ENCODE measurements at regions not wholly inside any gene's neighbourhood (a gene's known extent, or its start where the extent isn't known, plus 50 kb on each side); places are given as distances from the start of the nearest gene placed in this dataset.

GRCh38 chr6:74333406-74333805, 637.4 kb downstream of the CD109 start:
- ChIA-PET POLR2A (no interaction called here), CTCF (no interaction called here)
- DNase-seq (ENCODE audit: extremely low spot score) = no peak
- TF ChIP-seq, protein P1, sequence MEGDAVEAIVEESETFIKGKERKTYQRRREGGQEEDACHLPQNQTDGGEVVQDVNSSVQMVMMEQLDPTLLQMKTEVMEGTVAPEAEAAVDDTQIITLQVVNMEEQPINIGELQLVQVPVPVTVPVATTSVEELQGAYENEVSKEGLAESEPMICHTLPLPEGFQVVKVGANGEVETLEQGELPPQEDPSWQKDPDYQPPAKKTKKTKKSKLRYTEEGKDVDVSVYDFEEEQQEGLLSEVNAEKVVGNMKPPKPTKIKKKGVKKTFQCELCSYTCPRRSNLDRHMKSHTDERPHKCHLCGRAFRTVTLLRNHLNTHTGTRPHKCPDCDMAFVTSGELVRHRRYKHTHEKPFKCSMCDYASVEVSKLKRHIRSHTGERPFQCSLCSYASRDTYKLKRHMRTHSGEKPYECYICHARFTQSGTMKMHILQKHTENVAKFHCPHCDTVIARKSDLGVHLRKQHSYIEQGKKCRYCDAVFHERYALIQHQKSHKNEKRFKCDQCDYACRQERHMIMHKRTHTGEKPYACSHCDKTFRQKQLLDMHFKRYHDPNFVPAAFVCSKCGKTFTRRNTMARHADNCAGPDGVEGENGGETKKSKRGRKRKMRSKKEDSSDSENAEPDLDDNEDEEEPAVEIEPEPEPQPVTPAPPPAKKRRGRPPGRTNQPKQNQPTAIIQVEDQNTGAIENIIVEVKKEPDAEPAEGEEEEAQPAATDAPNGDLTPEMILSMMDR (IDR thresholded peaks at IDR 0.05; ENCODE audit: control extremely low read depth, extremely low read depth, low read depth, missing control alignments) = no peak

GRCh38 chr6:74320715-74321114, 624.7 kb downstream of the CD109 start:
- ChIA-PET CTCF (no interaction called here), POLR2A (no interaction called here)
- no peak for DNase-seq (ENCODE audit: extremely low spot score)
- TF ChIP-seq, protein P1 (IDR thresholded peaks at IDR 0.05; ENCODE audit: control extremely low read depth, extremely low read depth, low read depth, missing control alignments) = no peak

GRCh38 chr6:74320074-74320473, 624.1 kb downstream of the CD109 start:
- TF ChIP-seq, protein P1 (IDR thresholded peaks at IDR 0.05; ENCODE audit: control extremely low read depth, extremely low read depth, low read depth, missing control alignments) = no peak
- CTCF ChIA-PET = no interaction called here
- POLR2A ChIA-PET = no interaction called here

GRCh38 chr6:74319292-74319691, 623.3 kb downstream of the CD109 start:
- TF ChIP-seq, protein P1 (IDR thresholded peaks at IDR 0.05; ENCODE audit: control extremely low read depth, extremely low read depth, low read depth, missing control alignments) = no peak
- no peak for DNase-seq (ENCODE audit: extremely low spot score)
- ChIA-PET POLR2A (no interaction called here), CTCF (no interaction called here)

More at GRCh38 chr6:74320074-74320473, 624.1 kb downstream of the CD109 start:
- DNase-seq (ENCODE audit: extremely low spot score) = no peak

DNA sequence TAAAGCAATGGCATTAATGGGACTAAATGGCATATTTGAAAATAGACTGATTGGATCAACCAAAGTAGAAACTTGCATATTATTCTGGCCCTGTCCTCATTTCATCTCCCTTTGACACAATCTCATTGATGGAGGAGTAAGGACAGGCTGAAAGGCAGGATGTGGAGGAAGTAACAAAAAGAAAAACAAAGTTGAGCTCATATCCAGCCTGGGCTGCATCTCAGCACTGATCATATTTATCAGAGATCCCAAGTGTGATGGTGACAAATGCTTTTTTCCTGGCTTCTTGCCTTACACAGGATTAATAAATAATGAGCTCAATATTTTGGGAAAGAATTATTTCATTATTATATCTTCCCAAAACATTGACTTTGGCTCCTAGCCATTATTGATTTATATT, 622.7 kb downstream of the CD109 start:
- TF ChIP-seq, protein P1 (IDR thresholded peaks at IDR 0.05; ENCODE audit: control extremely low read depth, extremely low read depth, low read depth, missing control alignments) = no peak
- ChIA-PET POLR2A (no interaction called here), CTCF (no interaction called here)
- no peak for DNase-seq (ENCODE audit: extremely low spot score)

DNA sequence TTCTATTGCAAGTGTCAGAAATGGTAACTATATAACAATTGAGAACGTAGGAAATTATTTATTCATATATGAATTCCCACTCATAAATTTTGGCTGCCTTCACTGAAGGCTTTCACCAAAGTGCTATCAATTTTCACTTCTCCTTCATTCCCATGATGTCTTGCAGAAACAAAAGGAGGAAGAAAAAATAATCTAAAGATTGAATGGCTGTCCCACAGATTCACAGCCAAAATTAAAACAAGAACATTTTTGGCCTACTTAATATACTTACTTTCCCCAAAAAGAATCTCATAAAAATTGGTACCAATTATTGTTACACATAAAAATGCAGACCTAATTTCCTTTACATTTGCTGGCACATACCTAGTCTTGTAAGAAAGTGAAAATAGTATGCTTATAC, 616.1 kb downstream of the CD109 start:
- TF ChIP-seq, protein P1 (IDR thresholded peaks at IDR 0.05; ENCODE audit: control extremely low read depth, extremely low read depth, low read depth, missing control alignments) = no peak
- ChIA-PET POLR2A (no interaction called here), CTCF (no interaction called here)
- DNase-seq (ENCODE audit: extremely low spot score) = no peak

- TF ChIP-seq, protein P1 (IDR thresholded peaks at IDR 0.05; ENCODE audit: control extremely low read depth, extremely low read depth, low read depth, missing control alignments) = no peak
- no peak for DNase-seq (ENCODE audit: extremely low spot score)
- ChIA-PET POLR2A (no interaction called here), CTCF (interaction anchor here (0.6 kb wide), 1 partner anchor 499 kb away, joined by 3 read pairs; no protein-coding TSS in a partner anchor)
These were observed 615.4 kb downstream of the CD109 start for GRCh38 chr6:74311431-74311830.

All from GM10248 (cell line).